KMS-11 (cell line): ENCODE measurements at regions not wholly inside any gene's neighbourhood (a gene's known extent, or its start where the extent isn't known, plus 50 kb on each side); places are given as distances from the start of the nearest gene placed in this dataset.

Experiments used
- H2AFZ ChIP-seq: fragments of 200-600 bp; sonication (generic); 2 replicates; pipeline ENCODE4 v1.6.1; 2016; ENCODE audit warnings: antibody characterized with exemption, mixed run types, low read depth
- H3K27ac ChIP-seq: fragments of 200-600 bp; sonication (generic); 2 replicates; pipeline ENCODE4 v1.6.1; 2016; ENCODE audit warnings: mild to moderate bottlenecking, mixed run types
- H3K27me3 ChIP-seq: fragments of 200-600 bp; sonication (generic); 2 replicates; pipeline ENCODE4 v1.6.1; 2017; ENCODE audit warnings: mild to moderate bottlenecking, low read depth, mixed run types, moderate library complexity; ENCODE audit not compliant: insufficient read depth
- H3K36me3 ChIP-seq: fragments of 200-600 bp; sonication (generic); 2 replicates; pipeline ENCODE4 v1.6.1; 2017; ENCODE audit warnings: mild to moderate bottlenecking, mixed run types; ENCODE audit not compliant: insufficient read depth
- H3K4me1 ChIP-seq: fragments of 200-600 bp; sonication (generic); 2 replicates; pipeline ENCODE4 v1.6.1; 2016; ENCODE audit warnings: mild to moderate bottlenecking, low read depth, mixed run types; ENCODE audit not compliant: poor library complexity, severe bottlenecking
- H3K4me2 ChIP-seq: fragments of 200-600 bp; sonication (generic); 2 replicates; pipeline ENCODE4 v1.7.0; 2016; ENCODE audit warnings: mild to moderate bottlenecking, mixed run types
- H3K4me3 ChIP-seq: fragments of 200-600 bp; sonication (generic); IDR thresholded peaks from 2 replicates; pipeline ENCODE4 v1.6.1; 2017; ENCODE audit warnings: low read depth, low read length, mixed read lengths; ENCODE audit not compliant: insufficient read depth
- H3K79me2 ChIP-seq: fragments of 200-600 bp; sonication (generic); 2 replicates; pipeline ENCODE4 v1.6.1; 2016; ENCODE audit warnings: low read depth, mixed run types; ENCODE audit not compliant: insufficient read depth
- H3K9ac ChIP-seq: fragments of 200-600 bp; sonication (generic); 2 replicates; pipeline ENCODE4 v1.6.1; 2016; ENCODE audit warnings: mild to moderate bottlenecking, mixed run types
- H4K20me1 ChIP-seq: fragments of 200-600 bp; sonication (generic); 2 replicates; pipeline ENCODE4 v1.6.1; 2016; ENCODE audit warnings: mild to moderate bottlenecking, mixed run types; ENCODE audit not compliant: insufficient read depth
- CTCF ChIP-seq: fragments of 200-600 bp; sonication (generic); conservative IDR thresholded peaks from 2 replicates; pipeline ENCODE4 v1.6.1; 2017; ENCODE audit warnings: low read depth, mild to moderate bottlenecking, antibody characterized with exemption, low read length, moderate library complexity, mixed read lengths

- Histone ChIP-seq H3K27ac (no peak overlapping the region), H3K4me3 (no peak overlapping the region)
Observed at GRCh38 chr15:27672537-27672936, 426.6 kb downstream of the OCA2 start.

GRCh38 chr15:27671819-27672437 lies 427.2 kb downstream of the OCA2 start:
- no peak for TF ChIP-seq CTCF
- Histone ChIP-seq H3K27me3 (no peaks in the 10 kb centered on the region), H3K4me3 (no peak overlapping the region), H3K4me2 (no peak overlapping the region), H3K4me1 (no peaks in the 10 kb centered on the region), H3K36me3 (no peaks in the 10 kb centered on the region), H4K20me1 (no peaks in the 10 kb centered on the region), H2AFZ (no peak overlapping the region), H3K79me2 (no peaks in the 10 kb centered on the region), H3K27ac (no peak overlapping the region), H3K9ac (no peak overlapping the region)

More at GRCh38 chr15:27672537-27672936, 426.6 kb downstream of the OCA2 start:
- Histone ChIP-seq H3K4me2 (no peak overlapping the region), H3K9ac (no peak overlapping the region), H3K79me2 (no peaks in the 10 kb centered on the region), H3K4me1 (no peaks in the 10 kb centered on the region), H2AFZ (no peak overlapping the region), H3K36me3 (no peaks in the 10 kb centered on the region), H4K20me1 (no peaks in the 10 kb centered on the region), H3K27me3 (no peaks in the 10 kb centered on the region)
- TF ChIP-seq CTCF: no peak

- no peak for TF ChIP-seq CTCF
- Histone ChIP-seq H3K4me1 (no peaks in the 10 kb centered on the region), H3K9ac (no peak overlapping the region), H4K20me1 (no peaks in the 10 kb centered on the region), H3K27ac (no peak overlapping the region), H2AFZ (no peak overlapping the region), H3K36me3 (no peaks in the 10 kb centered on the region), H3K79me2 (no peaks in the 10 kb centered on the region), H3K4me2 (no peak overlapping the region), H3K27me3 (no peaks in the 10 kb centered on the region), H3K4me3 (no peak overlapping the region)
Observed at GRCh38 chr15:27670486-27671209, 428.5 kb downstream of the OCA2 start.

GRCh38 chr15:27669641-27670040 lies 429.5 kb downstream of the OCA2 start:
- no peaks in the 10 kb centered on the region for H3K27me3 ChIP-seq
- H3K4me2 ChIP-seq: no peak overlapping the region
- H3K9ac ChIP-seq: no peak overlapping the region
- no peaks in the 10 kb centered on the region for H3K79me2 ChIP-seq
- no peak overlapping the region for H3K27ac ChIP-seq
- H3K4me3 ChIP-seq: no peak overlapping the region
- no peaks in the 10 kb centered on the region for H3K36me3 ChIP-seq
- H4K20me1 ChIP-seq: no peaks in the 10 kb centered on the region
- TF ChIP-seq CTCF: no peak
- H2AFZ ChIP-seq: no peak overlapping the region
- H3K4me1 ChIP-seq: no peaks in the 10 kb centered on the region
